Fibroblast of skin of right quadriceps (primary cell): ENCODE measurements at regions not wholly inside any gene's neighbourhood (a gene's known extent, or its start where the extent isn't known, plus 50 kb on each side); places are given as distances from the start of the nearest gene placed in this dataset.

ENCODE experiments used
- DNase-seq: peaks from one replicate; pipeline ENCODE4 v3.0.0-alpha.2; 2013

DNA sequence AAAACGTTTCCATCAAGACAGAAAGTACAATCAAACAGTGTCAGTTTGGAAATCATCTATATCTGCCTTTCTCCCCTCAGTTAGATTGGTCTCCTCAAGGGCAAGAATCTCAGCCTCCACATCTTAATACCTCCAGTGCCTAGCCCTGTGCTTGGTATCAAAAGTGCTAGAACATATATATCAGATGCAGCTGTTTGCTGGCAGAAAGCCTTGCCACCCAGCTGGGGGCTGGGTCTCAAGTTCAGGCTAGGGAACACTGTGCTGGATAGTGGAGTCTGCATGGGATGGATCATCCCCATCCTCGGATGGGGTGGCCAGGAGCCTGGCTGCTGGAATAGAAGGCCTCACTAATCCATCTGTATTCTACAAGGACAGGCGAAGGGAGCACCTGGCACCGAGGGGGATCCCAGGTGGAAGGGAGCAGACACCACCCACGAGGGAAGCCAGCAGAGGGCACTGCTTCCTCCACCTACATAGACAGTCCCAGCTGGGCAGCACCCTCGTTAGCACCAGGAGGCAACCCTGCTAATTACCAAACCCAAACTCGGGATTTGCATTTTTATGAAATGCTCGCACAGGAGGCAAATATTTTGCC is 602.2 kb downstream of the BUD13 start:
- no peak for DNase-seq

DNA sequence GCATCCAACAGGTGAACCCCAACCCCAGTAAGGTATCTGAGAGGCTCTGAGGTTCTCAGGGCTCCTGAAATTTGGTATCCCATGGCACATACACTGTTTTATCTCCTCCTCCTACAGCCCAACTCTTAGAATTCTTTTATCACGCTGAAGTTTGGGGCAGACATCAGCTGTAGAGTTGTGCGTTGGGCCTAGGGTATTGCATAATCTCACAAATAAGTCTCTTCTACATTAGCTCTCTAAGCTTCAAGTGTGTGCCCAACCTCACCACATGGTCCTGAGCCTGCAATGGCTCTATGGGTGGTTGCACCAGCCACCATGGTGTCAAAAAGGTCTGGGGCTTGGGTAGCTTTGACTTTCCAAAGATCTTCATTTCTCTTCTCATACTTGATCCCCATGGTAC is 603.0 kb downstream of the BUD13 start:
- no peak for DNase-seq

DNA sequence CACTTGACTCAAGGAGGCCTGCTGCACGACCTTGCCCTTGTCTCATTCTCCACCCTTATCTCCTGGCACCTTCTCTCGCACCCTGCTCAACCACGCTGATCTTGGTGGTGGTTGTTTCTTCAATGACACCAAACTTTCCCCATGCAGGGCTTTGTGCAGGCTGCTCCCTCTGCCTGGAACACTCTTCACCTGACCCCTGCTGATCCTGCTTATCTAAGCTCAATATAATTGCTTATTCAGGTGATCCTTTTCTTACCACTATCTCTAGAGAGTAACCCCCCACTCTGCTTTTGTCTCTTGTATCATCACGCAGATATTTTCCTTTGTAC is 604.4 kb downstream of the BUD13 start:
- no peak for DNase-seq

DNA sequence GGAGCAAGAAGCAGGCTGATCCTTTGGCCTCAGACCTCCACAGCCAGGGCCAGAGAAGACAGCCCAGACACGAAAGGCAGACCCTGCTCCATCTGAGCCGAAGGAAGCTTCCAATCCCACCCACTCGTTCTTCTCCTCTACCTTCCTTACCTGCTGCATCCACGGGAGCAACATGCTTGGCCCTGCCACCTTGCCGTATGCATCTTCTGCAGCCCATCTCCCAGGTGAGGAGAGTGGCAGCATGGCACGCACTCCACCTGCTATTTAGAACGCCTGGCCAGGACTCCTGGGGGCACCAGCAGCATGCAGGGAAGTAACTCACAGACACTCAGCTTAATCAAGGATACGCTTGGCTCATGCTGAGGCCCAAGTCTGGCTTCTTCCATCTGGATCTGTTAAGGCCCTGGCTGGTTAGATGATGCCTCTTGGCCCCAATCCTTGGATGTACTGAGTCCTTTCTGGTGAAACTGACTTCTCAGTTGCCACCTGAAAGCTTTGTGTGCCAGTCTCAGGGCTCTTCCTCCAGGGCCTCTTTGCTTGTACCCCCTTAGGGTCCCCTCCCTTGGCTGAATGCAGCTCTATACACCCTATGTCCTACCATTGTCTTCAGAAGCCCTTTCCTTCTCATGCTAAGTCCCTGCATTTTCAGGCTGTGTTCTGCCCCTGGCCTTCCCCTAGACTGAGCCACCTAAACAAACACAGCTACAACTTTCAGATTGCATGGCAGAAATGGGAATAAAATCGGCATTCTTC is 604.9 kb downstream of the BUD13 start:
- DNase-seq: no peak

DNA sequence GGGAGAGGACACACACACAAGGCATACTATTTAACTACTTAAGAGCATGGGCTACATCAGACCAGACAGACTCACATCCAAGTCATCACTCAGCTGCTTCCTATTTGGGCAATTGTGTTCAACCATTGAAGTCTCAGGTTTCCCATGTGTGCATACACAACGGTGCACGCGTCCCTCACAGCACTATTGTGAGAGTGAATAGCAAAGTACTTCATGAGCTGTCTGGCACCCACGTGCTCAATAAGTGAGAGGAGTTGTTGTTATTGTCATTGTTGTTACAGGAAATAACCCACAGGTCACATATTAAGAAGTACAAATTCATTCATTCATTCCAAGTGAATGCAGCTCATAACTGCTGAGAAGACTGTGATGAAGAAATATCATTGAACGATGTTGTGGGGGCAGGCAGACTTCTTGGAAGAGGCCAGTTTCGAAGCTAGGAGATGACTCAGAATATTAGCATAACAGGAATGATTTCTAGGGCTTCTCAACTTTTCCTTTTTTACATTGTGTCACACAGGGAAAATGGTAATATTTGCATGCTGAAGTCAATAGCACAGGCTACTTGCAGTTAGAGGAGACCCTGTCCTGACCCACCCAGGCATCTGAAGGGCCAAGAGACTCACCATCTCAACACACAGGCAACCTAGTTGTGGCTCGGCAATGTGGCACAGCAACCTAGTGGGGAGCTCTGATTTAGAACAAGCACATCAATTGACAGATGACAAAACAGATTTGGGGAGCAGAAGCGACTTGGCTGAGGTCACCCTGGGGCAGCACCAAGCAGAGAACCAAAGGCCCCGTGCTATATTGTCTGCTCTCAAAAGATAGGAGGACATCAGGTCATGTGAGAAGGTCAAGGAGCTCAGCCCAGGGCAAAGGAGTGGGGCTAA is 606.0 kb downstream of the BUD13 start:
- DNase-seq: peak; percentile 46

DNA sequence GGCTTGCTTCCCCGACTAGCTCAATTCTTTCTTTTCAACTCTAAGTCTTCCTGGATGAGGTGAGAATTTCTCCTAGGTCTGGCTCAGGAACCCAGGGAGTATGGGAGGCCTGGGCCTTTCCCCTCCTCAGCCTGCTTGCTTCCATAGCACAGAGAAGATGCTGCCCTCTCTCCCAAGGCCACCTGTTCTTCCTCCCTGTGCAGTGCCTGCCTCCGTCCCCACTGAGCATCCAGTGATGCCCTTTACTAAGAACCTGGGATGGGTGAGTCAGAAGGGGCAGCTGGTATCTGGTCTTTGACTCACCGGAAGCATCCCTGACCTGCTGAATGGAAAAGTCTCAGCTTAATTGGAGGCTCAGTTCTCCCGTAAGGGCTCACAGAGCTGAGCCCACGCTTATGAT is 607.9 kb downstream of the BUD13 start:
- DNase-seq: no peak

DNA sequence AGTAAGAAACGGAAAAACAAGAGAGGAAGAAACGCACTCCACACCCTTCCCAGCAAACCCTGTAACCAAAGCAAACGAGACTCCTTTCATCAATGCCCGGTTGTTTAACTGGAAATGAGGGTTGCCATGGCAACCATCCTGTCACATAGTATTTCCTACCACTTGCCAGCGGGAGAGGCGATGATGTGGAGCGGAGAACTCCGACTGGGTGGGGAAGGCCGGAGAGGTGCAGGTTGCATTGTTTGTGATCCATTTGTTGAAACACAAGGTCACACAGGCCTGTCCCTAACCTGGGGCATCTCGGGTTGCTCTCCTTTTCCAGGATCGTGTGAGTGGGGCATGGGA is 609.9 kb downstream of the BUD13 start:
- DNase-seq: no peak

DNA sequence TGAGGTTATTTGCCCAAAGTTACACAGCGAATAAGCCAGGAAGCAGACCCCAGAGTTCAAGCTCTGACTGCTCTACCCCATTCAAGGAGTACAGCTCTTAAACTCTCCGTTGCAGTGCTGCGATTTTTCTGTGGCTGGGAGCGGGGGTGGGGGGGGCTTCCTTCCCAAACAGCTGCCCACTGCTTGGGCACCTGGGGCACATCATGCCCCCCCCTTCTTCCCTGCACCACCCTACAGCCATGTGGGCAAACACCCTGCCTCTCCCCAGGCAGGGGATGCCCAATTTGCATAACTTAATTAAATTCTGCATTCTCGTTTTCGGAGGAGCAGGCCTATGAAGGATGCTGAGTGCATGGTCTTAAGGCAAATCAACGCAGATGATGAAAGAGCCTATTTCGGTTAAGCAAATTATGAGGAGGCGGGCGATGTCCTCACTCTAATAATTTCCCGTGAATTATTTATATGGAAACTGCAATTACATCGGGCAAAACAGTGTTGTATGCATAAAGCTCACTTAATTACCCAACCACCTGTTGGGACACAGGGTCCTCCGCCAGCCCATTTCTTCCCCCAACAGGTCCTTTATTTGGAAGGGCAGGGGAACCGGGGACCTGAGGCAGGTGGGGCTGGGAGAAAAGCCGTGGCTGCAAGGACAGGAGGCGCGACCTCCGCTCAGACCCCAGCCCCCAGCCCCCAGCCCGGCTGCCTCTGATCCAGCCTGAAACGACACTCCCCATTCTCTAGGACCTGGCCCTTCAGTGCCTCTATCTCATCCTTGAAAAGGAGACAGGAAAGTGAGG is 610.5 kb downstream of the BUD13 start:
- no peak for DNase-seq

DNA sequence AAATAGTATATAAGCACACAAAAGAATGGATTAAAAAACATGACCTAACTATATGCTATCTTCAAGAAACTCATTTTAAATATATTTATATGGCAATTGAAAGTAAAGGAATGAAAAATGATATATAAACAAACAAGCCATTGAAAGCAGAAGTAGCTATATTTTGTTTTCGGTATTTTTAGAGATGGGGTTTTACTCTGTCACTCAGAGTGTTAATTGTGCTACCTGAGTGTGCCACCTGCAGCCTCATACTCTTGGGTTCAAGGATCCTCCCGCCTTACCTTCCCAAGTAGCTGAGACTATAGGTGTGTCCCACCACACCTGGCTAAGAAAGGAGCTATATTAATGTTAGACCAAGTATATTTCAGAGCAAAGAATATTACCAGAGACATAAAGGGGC is 624.1 kb downstream of the BUD13 start:
- no peak for DNase-seq

DNA sequence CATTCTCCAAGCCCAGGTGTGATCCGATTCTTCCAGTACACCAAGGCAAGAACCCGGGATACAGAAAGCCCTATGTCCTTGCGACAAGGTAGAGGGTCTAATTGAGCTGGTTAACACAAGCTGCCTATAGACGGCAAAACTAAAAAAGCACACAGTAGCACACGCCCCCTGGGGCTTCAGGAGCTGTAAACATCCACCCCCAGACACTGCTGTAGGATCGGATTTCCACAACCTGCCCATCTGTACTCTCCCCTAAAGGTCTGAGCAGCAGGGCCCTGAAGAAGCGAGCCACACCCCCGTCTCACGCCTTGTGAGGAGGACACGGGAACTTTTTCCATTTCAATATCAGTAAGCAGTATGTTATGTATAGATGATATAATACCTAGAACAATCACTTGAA is 624.7 kb downstream of the BUD13 start:
- no peak for DNase-seq

DNA sequence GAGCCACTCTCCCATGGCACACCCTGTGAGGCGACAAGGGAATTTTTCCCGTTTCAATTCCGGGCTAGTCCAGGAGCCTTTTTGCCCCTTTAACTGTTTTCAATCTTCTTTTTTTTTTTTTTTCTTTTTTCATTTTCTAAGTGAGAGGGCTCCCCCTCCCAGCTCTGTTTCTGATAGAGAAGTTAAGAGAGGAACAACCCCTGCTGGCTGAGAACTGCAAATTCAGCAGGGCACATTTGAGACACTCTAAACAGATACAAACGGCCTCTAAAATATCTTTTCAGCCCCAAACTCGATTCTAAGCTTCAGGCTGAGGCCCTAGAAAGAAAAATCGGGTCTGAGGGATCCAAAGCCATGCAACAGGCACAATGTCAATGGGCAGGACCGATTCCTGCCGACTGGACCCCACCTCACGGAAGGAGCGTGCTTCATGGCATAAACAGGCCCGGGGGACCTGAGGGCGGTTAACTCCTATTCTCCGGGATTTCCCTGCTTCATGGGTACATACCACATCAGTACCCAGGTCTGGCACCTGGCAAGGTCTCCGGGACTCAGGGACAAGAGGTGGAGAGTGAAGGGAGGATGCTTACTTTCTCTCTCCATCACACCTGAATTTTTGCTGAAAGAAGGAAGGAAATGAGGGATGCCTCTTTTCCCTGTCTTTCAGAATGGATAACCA is 627.5 kb downstream of the BUD13 start:
- no peak for DNase-seq

DNA sequence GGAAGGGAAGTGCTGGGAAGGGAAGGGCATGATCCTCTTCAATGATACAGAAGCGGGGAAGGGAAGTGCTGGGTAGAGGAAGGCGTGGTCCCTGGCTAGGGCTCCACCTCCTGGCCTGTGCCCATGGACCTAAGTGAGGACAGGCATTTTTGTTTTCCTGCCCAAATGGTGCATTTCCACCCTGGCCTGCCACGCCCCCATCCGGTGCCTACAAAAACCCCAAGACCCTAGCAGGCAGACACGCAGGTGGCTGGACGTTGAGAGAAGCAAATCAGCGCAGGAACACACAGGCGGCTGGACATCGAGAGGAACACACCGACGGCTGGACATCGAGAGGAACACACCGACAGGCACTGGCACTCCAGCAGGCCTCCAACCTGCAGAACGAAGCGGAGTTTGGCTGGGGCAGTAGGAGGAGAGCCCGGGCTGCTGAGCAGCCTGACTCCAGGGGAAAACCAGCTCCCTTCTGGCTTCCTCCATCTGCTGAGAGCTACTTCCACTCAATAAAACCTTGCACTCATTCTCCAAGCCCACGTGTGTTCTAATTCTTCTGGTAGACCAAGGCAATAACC is 628.3 kb downstream of the BUD13 start:
- no peak for DNase-seq

DNA sequence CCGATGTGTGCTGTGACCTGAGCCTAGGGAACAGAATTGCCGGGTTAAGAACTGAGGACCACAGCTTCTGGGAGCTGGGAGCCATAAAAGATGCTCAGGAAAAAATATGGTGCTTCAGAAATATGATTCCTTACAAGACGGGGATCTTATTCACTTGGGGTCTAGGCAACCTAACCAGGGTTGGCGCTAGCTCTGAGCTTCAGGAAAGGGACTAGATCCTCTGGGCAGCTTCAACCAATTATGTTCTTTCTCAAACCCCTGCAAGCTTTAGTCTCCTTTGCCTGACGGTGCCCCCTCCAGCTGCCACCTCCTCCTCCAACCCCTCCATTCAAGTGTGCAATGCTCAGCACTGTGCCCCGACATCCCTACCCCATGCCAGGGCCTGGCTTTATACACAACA is 634.1 kb upstream of the CADM1 start:
- DNase-seq: no peak

DNA sequence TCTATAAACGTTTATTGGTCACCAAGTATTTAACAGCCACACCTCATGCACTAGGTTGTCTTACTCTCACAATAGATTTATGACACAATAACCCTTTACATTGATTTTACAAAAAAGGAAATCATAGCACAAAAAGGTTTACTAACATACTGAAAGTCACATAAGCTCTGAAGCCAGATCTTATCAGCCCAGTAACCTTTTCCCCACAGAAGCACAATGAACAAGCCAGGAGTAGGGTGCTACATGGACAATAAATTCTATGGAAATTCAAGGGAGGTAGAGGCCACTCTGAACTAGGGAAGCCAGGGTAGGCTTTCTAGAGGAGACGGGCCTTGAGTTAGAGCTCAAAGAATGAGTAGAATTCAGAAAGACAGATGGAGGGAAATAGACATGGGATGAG is 633.5 kb upstream of the CADM1 start:
- DNase-seq: no peak

DNA sequence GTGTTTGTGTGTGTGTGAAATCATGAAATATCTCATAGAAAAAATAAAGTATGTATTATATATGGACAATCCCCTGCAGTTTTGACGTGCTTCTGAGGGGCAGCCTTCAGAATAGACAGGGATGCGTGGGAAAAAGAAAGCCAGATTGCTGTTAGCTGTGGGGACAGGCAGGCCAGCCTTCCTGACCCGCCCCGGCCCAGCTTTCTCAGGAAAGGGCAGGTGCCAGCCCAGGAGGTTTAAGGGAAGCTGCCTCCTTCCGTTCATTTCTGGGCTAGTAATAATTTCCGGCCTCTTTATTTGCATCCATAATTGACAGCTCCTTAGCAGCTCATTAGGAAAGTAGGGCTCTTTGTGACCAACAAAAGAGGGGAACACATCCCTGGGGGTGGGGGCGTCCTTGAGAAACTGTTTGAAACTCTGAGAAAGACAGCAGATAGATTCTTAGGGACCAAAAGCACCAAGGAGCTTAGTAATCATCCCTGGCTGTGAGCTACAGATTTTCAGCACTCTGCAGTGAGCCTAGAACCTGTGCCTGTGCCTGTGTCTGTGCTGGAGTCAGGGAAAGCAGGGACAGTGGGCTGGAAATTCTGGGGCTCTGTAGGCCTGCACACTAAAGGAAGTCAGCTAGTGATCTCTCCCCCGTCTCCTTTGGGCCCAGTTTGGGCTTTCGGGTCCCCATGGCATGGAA is 632.9 kb upstream of the CADM1 start:
- DNase-seq: no peak

DNA sequence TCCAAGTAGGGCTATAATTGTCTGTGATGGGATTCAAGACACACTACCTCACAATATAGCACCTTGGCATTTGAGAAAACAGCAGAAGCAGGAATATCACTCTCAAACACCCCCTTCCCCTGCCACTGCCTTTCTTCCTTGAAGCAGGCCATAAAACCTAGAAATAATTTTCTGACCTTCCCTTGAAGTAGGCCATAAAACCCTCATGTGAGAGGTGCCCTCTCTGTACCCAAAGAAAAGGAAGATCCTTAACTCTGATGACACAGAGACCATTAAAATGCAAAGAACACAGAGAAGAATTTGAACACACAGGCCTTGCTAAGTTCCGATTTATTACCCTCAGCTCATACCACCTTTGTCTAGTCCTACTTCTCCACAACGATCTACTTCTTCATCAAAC is 631.7 kb upstream of the CADM1 start:
- no peak for DNase-seq

DNA sequence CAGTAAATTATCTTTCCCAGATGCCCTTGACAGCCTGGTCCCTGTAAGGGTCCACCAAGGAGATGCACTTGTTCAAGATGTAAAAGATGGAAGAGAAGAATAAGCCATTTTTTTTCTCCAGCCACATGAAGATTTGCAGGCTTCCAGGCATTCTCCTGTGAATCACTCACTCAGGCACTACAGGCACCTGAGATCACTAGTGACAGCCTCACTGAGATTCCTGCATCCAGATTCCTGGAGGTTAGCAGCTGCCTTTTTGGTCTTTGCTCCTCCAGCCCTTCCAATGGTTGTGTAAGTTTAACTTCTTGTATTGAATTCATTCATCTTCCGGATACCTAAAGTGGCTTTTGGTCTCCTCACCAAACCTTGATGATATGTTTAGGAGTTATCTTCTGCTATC is 630.2 kb upstream of the CADM1 start:
- DNase-seq: no peak

DNA sequence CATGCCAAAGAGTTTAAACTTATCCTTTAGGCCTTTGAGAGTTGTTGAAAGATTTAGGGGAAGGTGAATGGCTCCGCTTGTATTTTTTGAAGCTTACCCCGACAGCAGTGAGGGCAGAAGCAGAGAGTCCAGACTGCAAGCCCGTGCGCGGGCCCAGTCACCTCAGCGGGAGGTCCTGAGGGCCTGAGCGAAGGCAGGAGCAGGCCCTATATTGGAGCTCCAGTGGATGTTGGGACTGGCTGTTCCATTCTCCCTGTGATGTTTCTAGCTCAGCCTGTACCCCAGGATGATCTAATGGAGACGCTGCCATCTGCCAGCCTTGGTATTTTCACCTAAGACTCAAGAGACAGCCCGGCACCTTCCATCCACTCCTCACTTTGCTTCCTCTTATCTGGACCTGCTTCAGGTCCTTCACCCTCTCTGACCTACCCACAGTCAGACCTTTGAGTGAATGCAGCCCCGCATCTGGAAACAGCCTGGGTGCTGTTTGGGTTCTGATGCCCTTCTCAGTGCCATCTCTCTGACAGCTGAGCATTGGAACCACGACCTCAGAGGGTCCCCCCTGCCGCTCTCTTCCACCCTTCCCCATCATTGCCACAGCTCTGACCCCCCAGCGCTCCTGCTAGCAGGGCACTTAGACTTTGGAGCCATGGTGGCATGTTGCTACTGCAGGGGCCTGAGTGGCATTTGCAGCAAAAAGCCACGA is 628.2 kb upstream of the CADM1 start:
- DNase-seq: no peak

DNA sequence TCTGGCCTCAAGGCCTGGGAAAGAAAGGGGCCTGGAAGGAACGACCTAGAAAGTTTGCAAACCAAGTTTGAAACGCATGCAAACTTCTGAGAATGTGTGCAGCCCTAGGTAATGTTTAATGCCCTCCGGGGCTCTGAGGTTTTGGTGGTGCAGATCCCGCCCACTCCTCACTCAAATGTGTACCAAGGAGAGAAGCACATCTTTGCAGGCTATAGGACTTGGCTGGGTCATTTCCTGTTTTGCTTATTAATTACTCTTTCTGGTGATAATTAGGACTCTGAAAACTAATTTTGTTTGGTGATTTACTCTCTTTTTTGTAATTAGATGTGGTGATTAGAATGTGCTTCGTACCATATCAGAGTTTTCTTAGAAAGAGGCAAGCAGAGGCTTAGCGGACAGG is 625.9 kb upstream of the CADM1 start:
- DNase-seq: no peak

DNA sequence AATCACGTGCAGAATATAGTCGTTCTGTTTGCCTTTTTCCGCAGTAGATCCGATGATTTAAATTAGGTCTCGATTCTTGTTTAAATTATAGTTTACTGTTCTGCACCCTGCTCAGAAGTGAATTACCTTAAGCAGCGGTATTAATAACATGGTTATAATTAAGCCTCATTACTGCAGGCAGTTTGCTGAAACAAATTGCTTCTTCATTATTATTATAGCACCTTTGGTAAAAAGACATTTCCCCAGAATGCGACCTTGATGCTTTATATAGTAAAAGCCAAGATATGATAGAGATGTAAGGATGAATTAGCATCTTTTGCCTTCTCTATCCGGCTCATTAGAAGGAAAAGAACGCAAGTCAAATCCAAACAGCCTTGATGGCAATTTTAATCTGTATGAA is 625.2 kb upstream of the CADM1 start:
- DNase-seq: no peak

DNA sequence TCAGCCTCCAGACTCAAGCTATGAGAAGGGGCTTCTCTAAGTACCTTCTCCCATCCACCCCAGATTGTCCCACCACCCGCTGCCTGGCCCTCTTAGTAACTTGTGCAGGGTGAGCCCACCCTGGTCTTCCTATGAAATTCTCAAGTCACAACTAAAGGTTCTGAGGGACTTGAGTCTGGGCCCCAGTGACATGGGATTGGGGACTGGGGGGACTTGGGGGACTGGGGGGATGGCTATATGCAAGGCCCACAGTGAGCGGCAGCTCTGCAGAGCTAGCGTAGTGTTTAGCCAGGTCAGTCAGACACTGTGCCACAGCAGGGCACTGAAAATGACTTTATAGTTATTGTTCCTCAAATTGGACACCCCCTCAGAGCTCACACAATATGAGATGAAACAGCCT is 622.3 kb upstream of the CADM1 start:
- DNase-seq: no peak
